K562 (cell line): ENCODE measurements at regions not wholly inside any gene's neighbourhood (a gene's known extent, or its start where the extent isn't known, plus 50 kb on each side); places are given as distances from the start of the nearest gene placed in this dataset.

Experiments used
- HNRNPUL1 ChIP-seq: fragments of 200-400 bp; formaldehyde crosslinking; IDR thresholded peaks from 2 replicates; pipeline ENCODE4 v1.6.1; 2017; ENCODE audit warnings: low read length
- ZKSCAN8 ChIP-seq: fragments of 200-800 bp; sonication (Bioruptor generic); IDR thresholded peaks from 2 replicates; pipeline ENCODE4 v1.6.1; 2016; ENCODE audit warnings: missing genetic modification characterization, missing compliant biosample characterization
- TF ChIP-seq, protein P1 (sequence below), 3 experiments: IDR thresholded peaks in 2 of 3; conservative IDR thresholded peaks in 1 of 3; 2 replicates each; pipeline ENCODE4 v1.5.1; 2011 to 2012; ENCODE audit warnings: low read length in 3 of 3, mild to moderate bottlenecking in 3 of 3, control low read depth in 2 of 3, improper control_type of control experiment in 1 of 3, inconsistent platforms in 1 of 3, low read depth in 1 of 3, mixed read lengths in 1 of 3, moderate library complexity in 1 of 3; ENCODE audit not compliant: insufficient read depth in 2 of 3

GRCh38 chr19:34314437-34315313 is 50.3 kb upstream of the GPI start:
- TF ChIP-seq, protein P1, sequence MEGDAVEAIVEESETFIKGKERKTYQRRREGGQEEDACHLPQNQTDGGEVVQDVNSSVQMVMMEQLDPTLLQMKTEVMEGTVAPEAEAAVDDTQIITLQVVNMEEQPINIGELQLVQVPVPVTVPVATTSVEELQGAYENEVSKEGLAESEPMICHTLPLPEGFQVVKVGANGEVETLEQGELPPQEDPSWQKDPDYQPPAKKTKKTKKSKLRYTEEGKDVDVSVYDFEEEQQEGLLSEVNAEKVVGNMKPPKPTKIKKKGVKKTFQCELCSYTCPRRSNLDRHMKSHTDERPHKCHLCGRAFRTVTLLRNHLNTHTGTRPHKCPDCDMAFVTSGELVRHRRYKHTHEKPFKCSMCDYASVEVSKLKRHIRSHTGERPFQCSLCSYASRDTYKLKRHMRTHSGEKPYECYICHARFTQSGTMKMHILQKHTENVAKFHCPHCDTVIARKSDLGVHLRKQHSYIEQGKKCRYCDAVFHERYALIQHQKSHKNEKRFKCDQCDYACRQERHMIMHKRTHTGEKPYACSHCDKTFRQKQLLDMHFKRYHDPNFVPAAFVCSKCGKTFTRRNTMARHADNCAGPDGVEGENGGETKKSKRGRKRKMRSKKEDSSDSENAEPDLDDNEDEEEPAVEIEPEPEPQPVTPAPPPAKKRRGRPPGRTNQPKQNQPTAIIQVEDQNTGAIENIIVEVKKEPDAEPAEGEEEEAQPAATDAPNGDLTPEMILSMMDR (IDR thresholded peaks at IDR 0.05 in 2 of 3, conservative IDR thresholded peaks at IDR 0.05 in 1 of 3; ENCODE audit: insufficient read depth in 2 of 3, low read depth in 1 of 3, low read length in 3 of 3), result no peak
- TF ChIP-seq HNRNPUL1, result no peak
- no peak for TF ChIP-seq ZKSCAN8 (CRISPR knock-in tag)
